ENCODE measurements at regions not wholly inside any gene's neighbourhood (a gene's known extent, or its start where the extent isn't known, plus 50 kb on each side); places are given as distances from the start of the nearest gene placed in this dataset.

- TF ChIP-seq RAD21 (IDR thresholded peaks at IDR 0.05; ENCODE audit: low read length) (no peak), FOXM1 (IDR thresholded peaks at IDR 0.05; ENCODE audit: low read depth) (no peak), RFX5 (IDR thresholded peaks at IDR 0.05; ENCODE audit: low read length) (no peak), CTCF (IDR thresholded peaks at IDR 0.05) (no peak), EP300 (IDR thresholded peaks at IDR 0.05; ENCODE audit: borderline replicate concordance in 1 of 2, low read depth in 1 of 2, low read length in 1 of 2) (no peak), SIN3A (IDR thresholded peaks at IDR 0.05; ENCODE audit: borderline replicate concordance, low read depth, low read length) (no peak), RCOR1 (IDR thresholded peaks at IDR 0.05; ENCODE audit: low read length) (no peak)
- TF ChIP-seq, protein P1, sequence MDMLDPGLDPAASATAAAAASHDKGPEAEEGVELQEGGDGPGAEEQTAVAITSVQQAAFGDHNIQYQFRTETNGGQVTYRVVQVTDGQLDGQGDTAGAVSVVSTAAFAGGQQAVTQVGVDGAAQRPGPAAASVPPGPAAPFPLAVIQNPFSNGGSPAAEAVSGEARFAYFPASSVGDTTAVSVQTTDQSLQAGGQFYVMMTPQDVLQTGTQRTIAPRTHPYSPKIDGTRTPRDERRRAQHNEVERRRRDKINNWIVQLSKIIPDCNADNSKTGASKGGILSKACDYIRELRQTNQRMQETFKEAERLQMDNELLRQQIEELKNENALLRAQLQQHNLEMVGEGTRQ (IDR thresholded peaks at IDR 0.05; ENCODE audit: borderline replicate concordance, low read depth, low read length), result no peak
- TF ChIP-seq, protein P2, sequence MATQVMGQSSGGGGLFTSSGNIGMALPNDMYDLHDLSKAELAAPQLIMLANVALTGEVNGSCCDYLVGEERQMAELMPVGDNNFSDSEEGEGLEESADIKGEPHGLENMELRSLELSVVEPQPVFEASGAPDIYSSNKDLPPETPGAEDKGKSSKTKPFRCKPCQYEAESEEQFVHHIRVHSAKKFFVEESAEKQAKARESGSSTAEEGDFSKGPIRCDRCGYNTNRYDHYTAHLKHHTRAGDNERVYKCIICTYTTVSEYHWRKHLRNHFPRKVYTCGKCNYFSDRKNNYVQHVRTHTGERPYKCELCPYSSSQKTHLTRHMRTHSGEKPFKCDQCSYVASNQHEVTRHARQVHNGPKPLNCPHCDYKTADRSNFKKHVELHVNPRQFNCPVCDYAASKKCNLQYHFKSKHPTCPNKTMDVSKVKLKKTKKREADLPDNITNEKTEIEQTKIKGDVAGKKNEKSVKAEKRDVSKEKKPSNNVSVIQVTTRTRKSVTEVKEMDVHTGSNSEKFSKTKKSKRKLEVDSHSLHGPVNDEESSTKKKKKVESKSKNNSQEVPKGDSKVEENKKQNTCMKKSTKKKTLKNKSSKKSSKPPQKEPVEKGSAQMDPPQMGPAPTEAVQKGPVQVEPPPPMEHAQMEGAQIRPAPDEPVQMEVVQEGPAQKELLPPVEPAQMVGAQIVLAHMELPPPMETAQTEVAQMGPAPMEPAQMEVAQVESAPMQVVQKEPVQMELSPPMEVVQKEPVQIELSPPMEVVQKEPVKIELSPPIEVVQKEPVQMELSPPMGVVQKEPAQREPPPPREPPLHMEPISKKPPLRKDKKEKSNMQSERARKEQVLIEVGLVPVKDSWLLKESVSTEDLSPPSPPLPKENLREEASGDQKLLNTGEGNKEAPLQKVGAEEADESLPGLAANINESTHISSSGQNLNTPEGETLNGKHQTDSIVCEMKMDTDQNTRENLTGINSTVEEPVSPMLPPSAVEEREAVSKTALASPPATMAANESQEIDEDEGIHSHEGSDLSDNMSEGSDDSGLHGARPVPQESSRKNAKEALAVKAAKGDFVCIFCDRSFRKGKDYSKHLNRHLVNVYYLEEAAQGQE (IDR thresholded peaks at IDR 0.05; ENCODE audit: low read depth, low read length), result no peak
These were observed 81.1 kb downstream of the VMA21 start for GRCh38 chrX:151478058-151478457.
